ENCODE measurements at regions not wholly inside any gene's neighbourhood (a gene's known extent, or its start where the extent isn't known, plus 50 kb on each side); places are given as distances from the start of the nearest gene placed in this dataset.

DNA sequence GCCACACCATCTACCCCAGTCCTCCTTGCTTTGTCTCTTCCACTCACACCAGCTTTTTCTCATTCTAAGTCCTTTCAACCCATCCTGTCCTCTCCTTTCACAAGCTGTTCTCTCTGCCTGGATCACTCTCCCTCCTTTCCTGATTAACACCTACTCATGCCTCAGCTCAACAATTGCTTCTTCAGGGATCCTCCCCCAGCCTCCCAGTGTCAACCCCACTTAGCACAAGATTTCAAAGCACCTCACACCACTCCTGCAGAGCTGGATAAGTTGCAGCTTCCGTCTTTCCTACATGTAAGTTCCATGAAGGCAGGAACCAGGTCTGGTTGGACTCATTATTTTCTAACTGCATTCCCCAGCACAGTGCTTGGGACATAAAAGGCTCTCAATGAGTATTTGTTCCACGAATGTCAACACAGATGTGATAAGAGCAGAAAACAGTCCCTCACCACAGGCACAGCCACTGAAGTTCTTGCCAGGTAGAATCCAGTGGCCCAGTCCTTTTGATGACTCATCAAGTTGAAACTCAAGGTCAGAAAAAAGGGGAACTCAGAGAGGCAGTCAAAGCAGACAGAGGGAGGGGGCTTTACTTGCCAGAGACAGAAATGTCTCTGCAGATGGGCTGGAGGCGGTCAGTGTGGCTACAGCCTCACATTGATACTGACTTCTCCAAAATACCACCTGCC, 193.4 kb upstream of the PRDM1 start:
- TF ChIP-seq CTCF (IDR thresholded peaks at IDR 0.05) (no peak), POLR2A (IDR thresholded peaks at IDR 0.05) (no peak)
